ENCODE measurements at regions not wholly inside any gene's neighbourhood (a gene's known extent, or its start where the extent isn't known, plus 50 kb on each side); places are given as distances from the start of the nearest gene placed in this dataset.

- TF ChIP-seq, protein P1, sequence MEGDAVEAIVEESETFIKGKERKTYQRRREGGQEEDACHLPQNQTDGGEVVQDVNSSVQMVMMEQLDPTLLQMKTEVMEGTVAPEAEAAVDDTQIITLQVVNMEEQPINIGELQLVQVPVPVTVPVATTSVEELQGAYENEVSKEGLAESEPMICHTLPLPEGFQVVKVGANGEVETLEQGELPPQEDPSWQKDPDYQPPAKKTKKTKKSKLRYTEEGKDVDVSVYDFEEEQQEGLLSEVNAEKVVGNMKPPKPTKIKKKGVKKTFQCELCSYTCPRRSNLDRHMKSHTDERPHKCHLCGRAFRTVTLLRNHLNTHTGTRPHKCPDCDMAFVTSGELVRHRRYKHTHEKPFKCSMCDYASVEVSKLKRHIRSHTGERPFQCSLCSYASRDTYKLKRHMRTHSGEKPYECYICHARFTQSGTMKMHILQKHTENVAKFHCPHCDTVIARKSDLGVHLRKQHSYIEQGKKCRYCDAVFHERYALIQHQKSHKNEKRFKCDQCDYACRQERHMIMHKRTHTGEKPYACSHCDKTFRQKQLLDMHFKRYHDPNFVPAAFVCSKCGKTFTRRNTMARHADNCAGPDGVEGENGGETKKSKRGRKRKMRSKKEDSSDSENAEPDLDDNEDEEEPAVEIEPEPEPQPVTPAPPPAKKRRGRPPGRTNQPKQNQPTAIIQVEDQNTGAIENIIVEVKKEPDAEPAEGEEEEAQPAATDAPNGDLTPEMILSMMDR (conservative IDR thresholded peaks at IDR 0.05 in 1 of 2, IDR thresholded peaks at IDR 0.05 in 1 of 2; ENCODE audit: low read depth in 1 of 2, low read length in 2 of 2), result no peak
- TF ChIP-seq EZH2 (IDR thresholded peaks at IDR 0.05; ENCODE audit: low read length, missing control alignments), result no peak
Observed at GRCh38 chr10:80767963-80768362, 230.3 kb downstream of the SH2D4B start.

Measured in fibroblast of lung (primary cell).